ENCODE measurements at regions not wholly inside any gene's neighbourhood (a gene's known extent, or its start where the extent isn't known, plus 50 kb on each side); places are given as distances from the start of the nearest gene placed in this dataset.

DNA sequence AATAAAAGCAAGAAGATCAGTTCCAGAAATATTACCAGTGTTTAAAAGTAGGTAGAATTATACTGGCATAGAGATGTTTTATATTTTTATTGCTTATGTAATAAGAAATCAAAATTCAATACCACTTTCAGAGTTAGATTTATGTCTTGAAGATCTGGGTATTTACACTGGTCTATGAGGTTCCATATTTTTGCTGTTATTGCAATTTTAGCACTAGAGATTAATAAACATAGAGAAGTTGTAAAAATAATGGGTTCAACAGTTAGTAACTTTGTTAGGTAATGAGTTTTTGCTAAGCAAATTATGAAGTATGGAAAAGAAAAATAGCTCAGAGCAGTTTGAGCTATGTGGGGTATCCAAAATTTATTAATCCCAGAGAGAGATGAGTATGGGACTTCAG is 188.1 kb downstream of the SYT10 start:
- TF ChIP-seq, protein P1, sequence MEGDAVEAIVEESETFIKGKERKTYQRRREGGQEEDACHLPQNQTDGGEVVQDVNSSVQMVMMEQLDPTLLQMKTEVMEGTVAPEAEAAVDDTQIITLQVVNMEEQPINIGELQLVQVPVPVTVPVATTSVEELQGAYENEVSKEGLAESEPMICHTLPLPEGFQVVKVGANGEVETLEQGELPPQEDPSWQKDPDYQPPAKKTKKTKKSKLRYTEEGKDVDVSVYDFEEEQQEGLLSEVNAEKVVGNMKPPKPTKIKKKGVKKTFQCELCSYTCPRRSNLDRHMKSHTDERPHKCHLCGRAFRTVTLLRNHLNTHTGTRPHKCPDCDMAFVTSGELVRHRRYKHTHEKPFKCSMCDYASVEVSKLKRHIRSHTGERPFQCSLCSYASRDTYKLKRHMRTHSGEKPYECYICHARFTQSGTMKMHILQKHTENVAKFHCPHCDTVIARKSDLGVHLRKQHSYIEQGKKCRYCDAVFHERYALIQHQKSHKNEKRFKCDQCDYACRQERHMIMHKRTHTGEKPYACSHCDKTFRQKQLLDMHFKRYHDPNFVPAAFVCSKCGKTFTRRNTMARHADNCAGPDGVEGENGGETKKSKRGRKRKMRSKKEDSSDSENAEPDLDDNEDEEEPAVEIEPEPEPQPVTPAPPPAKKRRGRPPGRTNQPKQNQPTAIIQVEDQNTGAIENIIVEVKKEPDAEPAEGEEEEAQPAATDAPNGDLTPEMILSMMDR (IDR thresholded peaks at IDR 0.05): no peak
- no peak for TF ChIP-seq ZFX (IDR thresholded peaks at IDR 0.05; ENCODE audit: borderline replicate concordance)

All from 22Rv1 (cell line).